ENCODE measurements at regions not wholly inside any gene's neighbourhood (a gene's known extent, or its start where the extent isn't known, plus 50 kb on each side); places are given as distances from the start of the nearest gene placed in this dataset.

DNA sequence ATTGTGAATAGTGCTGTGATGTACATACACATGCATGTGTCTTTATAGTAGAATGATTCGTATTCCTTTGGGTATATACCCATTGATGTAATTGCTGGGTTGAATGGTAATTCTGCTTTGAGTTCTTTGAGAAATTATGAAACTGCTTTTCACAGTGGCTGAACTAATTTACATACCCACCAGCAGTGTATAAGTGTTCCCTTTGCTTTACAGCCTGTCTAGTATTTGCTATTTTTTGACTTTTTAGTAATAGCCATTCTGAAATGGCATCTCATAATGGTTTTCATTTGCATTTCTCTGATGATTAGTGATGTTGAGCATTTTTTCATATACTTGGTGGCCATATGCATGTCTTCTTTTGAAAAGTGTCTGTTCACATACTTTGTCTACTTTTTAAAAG, 54.5 kb upstream of the FAM78B start:
- no peak for DNase-seq

DNA sequence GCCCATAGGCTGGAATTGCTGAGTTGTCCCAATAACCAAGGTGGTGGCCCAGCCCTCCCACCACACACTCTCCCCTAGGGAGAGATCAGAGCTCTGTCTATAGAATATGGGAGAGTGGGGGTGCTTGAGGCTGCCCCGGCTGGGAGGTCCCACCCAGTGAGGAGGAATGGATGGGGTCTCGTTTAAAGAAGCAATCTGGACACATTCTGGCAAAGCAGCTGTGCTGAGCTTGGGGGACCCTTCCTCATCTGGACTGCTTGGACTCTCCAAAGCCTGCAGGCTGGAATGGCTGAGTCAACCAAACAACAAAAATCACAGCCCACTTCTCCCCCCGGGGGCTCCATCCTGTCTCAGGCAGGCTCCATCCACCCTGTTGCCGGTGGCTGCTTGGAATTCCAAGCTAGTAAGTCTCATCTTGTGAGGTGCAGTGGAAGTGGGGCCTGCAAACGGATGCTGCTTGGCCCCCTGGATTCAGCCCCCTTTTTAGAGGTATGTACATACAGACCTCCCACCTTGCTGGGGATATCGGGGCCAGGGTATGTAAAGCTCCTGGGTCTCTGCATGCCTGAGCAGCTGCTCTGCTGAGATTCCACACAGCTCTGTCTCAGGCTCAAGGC, 67.1 kb upstream of the FAM78B start:
- DNase-seq = no peak

GRCh38 chr1:166235728-166236127, 68.9 kb upstream of the FAM78B start:
- no peak for DNase-seq

DNA sequence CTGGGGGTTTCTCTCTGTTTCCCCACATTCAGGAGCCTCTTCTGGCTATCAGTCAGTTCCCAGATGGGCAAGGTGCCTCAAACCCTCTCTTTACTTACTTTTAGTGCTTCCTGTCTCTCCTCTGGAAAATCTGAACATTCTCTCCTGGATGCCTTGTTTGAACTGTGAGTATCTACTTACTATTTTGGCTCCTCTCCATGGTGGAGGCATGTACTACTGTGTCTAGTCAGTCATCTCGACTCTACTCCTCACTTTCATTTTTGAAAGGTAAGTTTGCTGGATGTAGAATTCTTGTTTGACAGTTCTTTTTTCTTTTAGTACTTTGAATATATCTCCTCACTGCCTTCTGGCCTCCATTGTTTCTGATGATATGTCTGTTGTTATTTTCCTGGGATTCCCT, 70.9 kb upstream of the FAM78B start:
- DNase-seq = no peak

DNA sequence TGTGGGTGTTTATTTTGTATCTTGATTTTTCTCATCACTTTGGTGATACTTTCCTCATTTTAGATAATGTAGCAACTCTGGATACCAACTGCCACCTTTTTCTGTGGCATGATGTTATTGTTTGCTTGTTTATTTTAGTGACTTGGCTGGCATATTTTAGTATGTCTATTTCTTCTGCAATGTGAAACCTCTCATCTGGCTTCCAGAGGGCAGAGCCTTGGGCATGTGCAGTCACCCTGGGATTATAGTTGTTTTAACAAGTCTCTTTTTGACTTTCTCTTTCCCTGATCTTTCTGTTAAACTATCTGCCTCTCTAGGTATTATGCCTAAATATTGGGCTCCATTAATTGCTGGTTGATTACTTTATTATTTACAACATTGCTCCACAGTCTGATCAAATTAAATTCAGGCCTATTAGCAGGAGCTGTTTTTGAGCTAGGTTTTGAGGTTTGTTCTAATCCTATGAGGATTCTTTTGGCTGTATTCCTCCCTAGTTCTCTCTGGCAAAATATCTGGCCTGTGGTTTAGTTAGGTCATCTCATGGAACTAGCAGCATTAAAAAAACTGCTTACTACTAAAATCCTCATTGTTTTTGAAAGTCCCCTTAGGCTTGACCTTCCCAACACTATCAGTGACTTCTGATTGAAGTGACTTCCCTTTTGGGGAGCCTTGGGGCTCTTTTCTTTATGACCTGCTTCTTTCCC, 86.4 kb upstream of the FAM78B start:
- DNase-seq = no peak

GRCh38 chr1:166258017-166258416, 91.2 kb upstream of the FAM78B start:
- no peak for DNase-seq

- no peak for DNase-seq
Observed at GRCh38 chr1:166261511-166261910, 94.7 kb upstream of the FAM78B start.

DNA sequence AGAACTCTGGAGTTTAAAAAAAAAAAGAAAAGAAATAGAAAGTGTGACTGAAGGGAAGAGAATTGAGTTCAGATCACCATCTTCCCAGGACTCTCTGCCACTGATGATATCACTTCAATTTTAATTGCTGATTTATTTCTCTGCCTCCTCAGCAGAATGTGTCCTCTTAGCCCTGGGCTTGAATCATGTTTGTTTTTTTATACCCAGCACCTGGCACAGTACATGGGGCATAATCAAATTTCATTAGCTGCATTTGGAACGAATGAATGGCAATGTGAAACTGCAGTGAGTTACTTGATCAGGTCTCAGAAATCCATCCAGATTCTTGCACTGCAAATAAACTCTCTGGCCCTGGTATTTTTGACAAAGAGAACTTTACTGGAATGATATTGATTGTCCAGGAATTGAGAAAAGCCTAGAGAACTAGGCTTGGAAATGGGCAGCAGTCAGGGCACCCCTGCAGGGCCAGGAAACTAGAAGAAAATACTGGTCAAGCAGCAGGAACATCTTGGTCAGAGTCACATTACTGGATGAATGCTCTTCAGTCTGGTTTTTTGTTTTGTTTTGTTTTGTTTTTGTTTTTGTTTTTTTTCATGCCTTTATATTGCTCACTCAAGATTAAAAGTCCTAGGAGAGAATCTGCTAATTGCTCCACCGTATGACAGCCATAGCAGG, 103.8 kb upstream of the FAM78B start:
- no peak for DNase-seq

DNA sequence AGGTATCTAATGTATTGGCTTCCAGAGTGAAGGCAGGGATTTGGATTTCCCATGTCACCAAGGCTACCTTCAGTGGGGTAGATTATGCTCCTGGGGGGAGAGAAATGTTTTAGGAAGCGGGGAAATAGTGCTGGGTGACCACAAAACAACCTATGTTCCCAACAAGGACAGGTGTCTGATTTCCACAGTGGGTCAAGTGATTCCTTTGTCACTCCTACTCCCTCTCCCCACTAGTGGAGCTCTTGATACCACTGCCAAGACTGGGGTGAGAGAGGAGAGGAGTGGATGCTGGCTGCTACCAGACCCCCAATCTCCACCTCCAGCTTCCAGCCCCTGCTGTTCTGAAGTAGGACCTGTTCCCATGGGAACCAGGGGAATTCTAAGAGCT, 104.3 kb upstream of the FAM78B start:
- no peak for DNase-seq

DNA sequence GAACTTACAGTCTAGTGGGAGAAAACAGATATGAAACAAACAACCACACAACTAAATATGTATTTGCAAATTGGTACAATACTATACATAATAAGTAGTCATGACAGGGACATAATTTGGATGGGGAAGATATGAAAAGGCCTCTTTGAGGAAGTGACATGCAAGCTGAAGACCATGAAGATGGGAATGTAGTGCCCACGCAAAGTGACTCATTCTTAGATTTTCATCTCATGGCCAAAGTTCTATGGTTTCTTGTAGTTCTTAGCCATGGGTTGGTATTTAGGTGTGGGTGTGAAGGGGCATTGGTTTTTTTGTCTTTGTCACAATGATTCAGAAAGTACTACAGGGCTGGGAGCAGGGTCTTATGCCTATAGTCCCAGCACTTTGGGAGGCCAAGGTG, 105.4 kb upstream of the FAM78B start:
- no peak for DNase-seq

DNA sequence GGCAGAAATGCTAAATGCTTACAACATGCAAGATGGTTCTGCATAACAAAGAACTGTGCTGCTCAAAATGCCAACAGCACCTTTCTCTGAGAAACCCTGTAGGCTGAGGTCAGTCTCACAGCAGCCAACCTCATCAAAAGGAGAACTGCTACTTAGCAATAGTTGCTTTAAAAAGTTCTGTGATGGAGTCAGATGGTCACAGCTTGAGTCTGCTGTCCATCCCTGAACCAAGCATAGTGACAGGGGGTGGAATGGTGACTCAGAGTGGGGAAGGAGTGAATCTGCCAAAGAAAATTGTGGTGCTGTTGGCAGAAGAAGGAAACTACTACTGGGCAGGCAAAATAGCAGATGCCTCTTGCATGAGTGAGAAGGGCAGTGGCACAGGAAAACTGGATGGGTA, 106.0 kb upstream of the FAM78B start:
- DNase-seq = no peak

GRCh38 chr1:166273618-166274017, 106.8 kb upstream of the FAM78B start:
- no peak for DNase-seq

DNA sequence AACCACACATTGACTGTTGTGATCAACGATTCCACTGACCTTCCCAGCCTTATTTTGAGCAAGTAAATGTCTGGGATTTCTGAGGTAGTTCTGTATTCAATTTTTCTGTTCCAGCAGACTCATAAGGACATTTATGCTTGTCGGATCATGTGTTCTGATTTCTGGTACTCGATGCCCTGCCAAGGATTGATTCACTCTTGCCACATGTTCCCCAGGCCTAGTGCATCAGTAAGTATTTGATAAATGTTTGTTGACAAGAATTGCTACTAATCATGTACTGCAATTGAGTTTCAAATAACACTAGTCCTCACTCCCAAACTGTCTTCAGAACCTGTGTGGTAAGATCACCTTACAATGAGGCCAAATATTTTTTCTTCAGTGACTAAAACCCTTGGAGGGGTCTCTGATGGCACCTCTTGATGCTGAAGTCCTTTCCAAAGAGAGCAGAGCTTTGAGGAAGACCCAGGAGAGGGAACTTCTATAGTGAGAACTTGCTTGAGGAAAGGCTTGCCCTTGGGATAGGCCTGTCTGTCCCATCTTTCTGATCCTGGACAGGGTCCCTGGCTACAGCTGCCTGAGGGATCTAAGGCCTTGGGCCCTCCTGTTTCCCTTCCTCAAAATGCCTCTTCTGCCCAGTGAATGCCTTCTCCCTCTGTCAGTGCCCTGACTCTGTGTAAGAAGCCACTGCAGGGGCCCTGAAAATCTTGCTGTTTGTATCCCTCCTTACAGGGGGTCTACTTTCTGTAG, 115.8 kb upstream of the FAM78B start:
- DNase-seq = no peak

GRCh38 chr1:166283190-166283589, 116.4 kb upstream of the FAM78B start:
- no peak for DNase-seq

- DNase-seq = no peak
Observed at GRCh38 chr1:166283600-166283999, 116.8 kb upstream of the FAM78B start.

DNA sequence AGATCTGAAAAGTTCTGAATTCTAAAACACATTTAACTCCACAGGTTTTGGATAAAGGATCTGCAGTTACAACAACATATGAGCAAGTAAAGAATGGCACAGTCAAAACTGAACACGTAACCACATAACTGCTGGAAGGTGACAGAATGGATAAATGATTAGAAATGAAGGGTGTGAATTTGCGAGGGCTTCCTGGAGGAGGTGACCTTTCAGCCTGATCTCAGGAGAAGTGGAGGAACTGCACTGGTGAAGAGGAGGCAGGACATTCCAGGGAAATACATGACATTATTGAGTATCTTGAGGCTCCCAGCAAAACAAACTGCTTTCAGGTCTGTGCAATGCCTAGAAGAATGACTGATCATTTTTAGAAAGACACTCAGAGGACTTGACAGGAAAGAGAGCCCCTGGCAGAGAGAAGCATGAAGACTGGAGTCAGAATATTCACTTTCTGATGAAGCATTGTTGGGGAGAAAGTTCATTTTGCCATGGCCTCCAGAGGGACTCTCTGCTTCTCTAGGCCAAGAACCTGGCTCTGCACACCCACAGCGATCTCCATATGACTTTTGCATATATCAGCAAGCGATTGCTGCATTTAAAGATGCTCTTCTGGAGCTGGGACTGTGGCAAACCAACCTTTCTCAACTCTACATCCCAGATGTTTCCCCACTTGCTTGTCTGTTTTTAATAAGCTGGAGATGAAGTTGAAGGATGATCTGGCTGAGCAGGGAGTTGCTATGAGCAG, 122.7 kb upstream of the FAM78B start:
- DNase-seq = no peak

- DNase-seq = no peak
Observed at GRCh38 chr1:166295656-166296055, 128.9 kb upstream of the FAM78B start.

DNA sequence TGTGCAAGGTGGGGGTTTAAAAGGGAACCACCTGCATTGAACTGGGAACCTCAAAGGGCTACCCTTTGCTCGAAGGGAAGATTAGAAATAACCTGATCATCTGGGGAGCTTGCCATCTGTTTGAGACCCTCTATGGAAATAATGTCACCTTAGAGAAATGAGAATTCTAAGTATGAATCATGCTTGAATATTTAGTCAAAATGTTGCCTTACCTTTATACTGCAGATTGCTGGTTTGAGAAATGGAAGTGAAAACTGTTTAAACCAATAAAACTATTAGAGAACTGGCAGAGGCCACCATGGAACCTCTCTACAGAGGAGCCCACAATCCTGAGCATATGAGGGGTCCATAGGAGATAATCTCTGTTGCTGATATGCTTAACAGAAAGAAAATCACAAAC, 131.2 kb upstream of the FAM78B start:
- DNase-seq = no peak

DNA sequence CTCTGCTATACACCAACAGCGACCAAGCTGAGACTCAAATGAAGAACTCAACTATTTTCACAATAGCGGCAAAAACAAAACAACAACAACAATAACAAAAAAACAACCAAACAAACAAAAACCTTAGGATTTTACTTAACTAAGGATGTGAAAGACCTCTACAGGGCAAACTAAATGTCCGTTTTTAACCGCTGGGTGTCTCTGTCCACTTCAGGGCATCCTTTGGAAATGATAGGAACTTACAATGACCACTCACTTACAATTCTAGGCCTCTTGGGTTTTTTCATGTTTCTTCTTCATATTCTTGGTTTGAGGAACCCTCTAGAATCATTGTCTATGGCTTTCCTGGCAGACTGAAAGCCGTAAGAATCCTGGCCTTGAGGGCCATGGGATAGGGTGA, 134.0 kb upstream of the FAM78B start:
- DNase-seq = no peak

DNA sequence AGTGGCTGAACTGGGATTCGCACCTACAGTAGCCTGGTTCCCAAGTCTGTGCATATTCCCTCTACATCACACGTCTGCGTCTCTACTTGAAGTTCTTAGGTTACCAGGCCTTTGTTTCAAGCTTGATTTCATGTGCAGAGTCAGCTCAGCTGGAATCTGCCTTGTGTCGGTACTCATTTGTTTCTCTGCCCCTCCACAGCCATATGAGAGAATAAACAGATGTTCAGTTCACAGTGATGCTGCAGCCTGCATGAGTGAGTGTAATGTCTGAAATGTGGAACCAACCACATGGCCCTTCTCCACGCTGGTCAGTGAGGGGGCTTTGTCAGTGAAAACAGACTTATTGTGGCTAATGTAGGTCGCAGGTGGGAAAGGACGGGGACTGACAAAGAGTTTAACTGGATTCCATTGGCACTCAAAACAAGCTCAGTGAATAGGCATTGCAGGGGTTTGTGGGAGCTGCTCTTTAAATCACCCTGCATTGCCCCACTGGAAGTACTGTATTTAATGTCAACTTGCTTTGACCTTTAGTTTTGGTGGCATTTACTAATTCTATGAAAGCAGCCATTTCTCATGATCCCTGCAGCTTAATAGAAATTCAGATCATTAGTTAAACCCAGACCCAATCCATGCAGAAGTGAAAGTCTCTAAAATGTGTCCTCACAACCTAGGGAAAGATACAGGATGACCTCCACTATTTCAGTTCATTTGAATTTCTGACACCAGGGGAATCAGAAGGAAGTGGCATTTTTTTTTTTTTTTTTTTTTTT, 136.4 kb upstream of the FAM78B start:
- DNase-seq = no peak

DNA sequence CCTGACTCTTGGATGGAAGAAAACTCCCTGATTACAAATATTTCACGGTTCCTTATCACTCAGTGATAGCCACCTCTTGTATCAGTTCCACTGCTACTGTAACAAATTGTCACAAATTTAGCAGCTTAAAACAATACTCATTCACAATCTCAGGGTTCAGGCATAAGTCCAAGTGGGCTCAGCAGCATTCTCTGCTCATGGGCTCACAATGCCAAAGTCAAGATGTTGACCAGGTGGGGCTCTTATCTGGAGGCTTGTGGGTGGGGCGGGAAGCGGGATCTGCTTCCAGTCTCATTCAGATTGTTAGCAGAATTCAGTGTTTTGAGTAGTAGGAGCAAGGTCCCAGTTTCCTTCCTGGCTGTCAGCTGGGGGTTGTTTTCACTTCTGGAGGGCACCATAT, 137.3 kb upstream of the FAM78B start:
- no peak for DNase-seq

GRCh38 chr1:166305371-166305770, 138.6 kb upstream of the FAM78B start:
- no peak for DNase-seq

Measured in activated T-cell treated with anti-CD3 and anti-CD28 coated beads, Interleukin-2, amount 50 U/mL, for 48 hours (primary cell).